ENCODE measurements at regions not wholly inside any gene's neighbourhood (a gene's known extent, or its start where the extent isn't known, plus 50 kb on each side); places are given as distances from the start of the nearest gene placed in this dataset.

GRCh38 chr1:117678246-117678977, 72.6 kb downstream of the TENT5C start:
- DNase-seq (ENCODE audit: low read depth in 2 of 2), result no peak

- no peak for DNase-seq (ENCODE audit: low read depth in 2 of 2)
Observed at GRCh38 chr1:117679299-117679698, 73.5 kb downstream of the TENT5C start.

- DNase-seq (ENCODE audit: low read depth in 2 of 2), result no peak
Observed at GRCh38 chr1:117679868-117680267, 74.0 kb downstream of the TENT5C start.

- no peak for DNase-seq (ENCODE audit: low read depth in 2 of 2)
Observed at GRCh38 chr1:117680316-117681002, 74.6 kb downstream of the TENT5C start.

GRCh38 chr1:117681093-117681900, 75.4 kb downstream of the TENT5C start:
- no peak for DNase-seq (ENCODE audit: low read depth in 2 of 2)

- DNase-seq (ENCODE audit: low read depth in 2 of 2), result no peak
Observed at GRCh38 chr1:117681901-117682250, 76.0 kb downstream of the TENT5C start.

GRCh38 chr1:117682372-117682771, 76.5 kb downstream of the TENT5C start:
- DNase-seq (ENCODE audit: low read depth in 2 of 2), result no peak

GRCh38 chr1:117683571-117684285, 77.9 kb downstream of the TENT5C start:
- DNase-seq (ENCODE audit: low read depth in 2 of 2), result no peak

- no peak for DNase-seq (ENCODE audit: low read depth in 2 of 2)
Observed at GRCh38 chr1:117685936-117686806, 80.3 kb downstream of the TENT5C start.

- no peak for DNase-seq (ENCODE audit: low read depth in 2 of 2)
Observed at GRCh38 chr1:117686907-117687306, 81.1 kb downstream of the TENT5C start.

- no peak for DNase-seq (ENCODE audit: low read depth in 2 of 2)
Observed at GRCh38 chr1:117689997-117690625, 84.3 kb downstream of the TENT5C start.

GRCh38 chr1:117691942-117692341, 86.1 kb downstream of the TENT5C start:
- no peak for DNase-seq (ENCODE audit: low read depth in 2 of 2)

- no peak for DNase-seq (ENCODE audit: low read depth in 2 of 2)
Observed at GRCh38 chr1:117694543-117694942, 88.7 kb downstream of the TENT5C start.

GRCh38 chr1:117695796-117696490, 90.1 kb downstream of the TENT5C start:
- DNase-seq (ENCODE audit: low read depth in 2 of 2), result no peak

- no peak for DNase-seq (ENCODE audit: low read depth in 2 of 2)
Observed at GRCh38 chr1:117696561-117696960, 90.7 kb downstream of the TENT5C start.

- no peak for DNase-seq (ENCODE audit: low read depth in 2 of 2)
Observed at GRCh38 chr1:117697220-117697781, 91.5 kb downstream of the TENT5C start.

GRCh38 chr1:117698398-117699160, 92.7 kb downstream of the TENT5C start:
- no peak for DNase-seq (ENCODE audit: low read depth in 2 of 2)

- DNase-seq (ENCODE audit: low read depth in 2 of 2), result no peak
Observed at GRCh38 chr1:117699953-117700352, 94.1 kb downstream of the TENT5C start.

GRCh38 chr1:117702654-117703053, 96.8 kb downstream of the TENT5C start:
- no peak for DNase-seq (ENCODE audit: low read depth in 2 of 2)

Data from stimulated activated CD8-positive, alpha-beta memory T cell treated with anti-CD3 and anti-CD28 coated beads, Interleukin-2, amount 100 ng/mL, for 48 hours (primary cell).